B cell (primary cell): ENCODE measurements at regions not wholly inside any gene's neighbourhood (a gene's known extent, or its start where the extent isn't known, plus 50 kb on each side); places are given as distances from the start of the nearest gene placed in this dataset.

ENCODE experiments used
- ATAC-seq: fragments of 200-7000 bp; cut with Tn5 transposase; one replicate; pipeline ENCODE4 v1.10.0; 2021; ENCODE audit warnings: low read depth, mild to moderate bottlenecking, moderate number of reproducible peaks, moderate library complexity
- CTCF ChIA-PET: fragments of 350-600 bp; sonication (Branson Sonifier 250); formaldehyde crosslinking; loops from one replicate; lab custom pipeline; 2021; ENCODE audit warnings: antibody characterized with exemption, inconsistent platforms; lab: Charles Lee
- POLR2A ChIA-PET: fragments of 350-600 bp; sonication (Branson Sonifier 250); formaldehyde crosslinking; loops from one replicate; lab custom pipeline; 2021; ENCODE audit warnings: antibody characterized with exemption; lab: Charles Lee
- DNase-seq: peaks from one replicate; pipeline ENCODE4 v3.0.0; 2013
- H2AFZ ChIP-seq: 2 replicates; pipeline ENCODE4 v1.6.1; 2012; ENCODE audit warnings: mild to moderate bottlenecking, low read depth, low read length; ENCODE audit not compliant: insufficient read depth, poor library complexity, severe bottlenecking
- H3K27ac ChIP-seq, 2 donors: 1 replicate in 1 of 2; 2 replicates in 1 of 2; pipeline ENCODE4 v1.5.1; 2012 to 2013; ENCODE audit warnings: low read length in 2 of 2, mild to moderate bottlenecking in 2 of 2, moderate library complexity in 1 of 2
- H3K27me3 ChIP-seq, 4 experiments: fragments of 200-600 bp in 1 of 4; sonication (generic) in 1 of 4; replicated peaks in 1 of 4; 1 replicate in 2 of 4; 2 replicates in 2 of 4; pipeline versions ENCODE4 v1.6.1 to v1.7.0; 2013 to 2016; ENCODE audit warnings: low read length in 3 of 4, mild to moderate bottlenecking in 2 of 4, mixed read lengths in 1 of 4, moderate library complexity in 1 of 4; ENCODE audit not compliant: insufficient read depth in 4 of 4, control insufficient read depth in 3 of 4; ENCODE audit errors: control extremely low read depth in 1 of 4
- H3K36me3 ChIP-seq, 2 experiments: replicated peaks in 1 of 2; 1 replicate in 1 of 2; 2 replicates in 1 of 2; pipeline versions ENCODE4 v1.6.1 to v1.7.1; 2013; ENCODE audit warnings: low read length in 1 of 2; ENCODE audit not compliant: insufficient read depth in 2 of 2, control insufficient read depth in 1 of 2; ENCODE audit errors: control extremely low read depth in 1 of 2, extremely low read depth in 1 of 2
- H3K4me1 ChIP-seq, 2 donors: fragments of 200-600 bp in 1 of 2; sonication (generic) in 1 of 2; 1 replicate in 1 of 2; 2 replicates in 1 of 2; pipeline versions ENCODE4 v1.5.1 to v1.6.1; 2013 to 2017; ENCODE audit warnings: low read length in 2 of 2; ENCODE audit not compliant: control insufficient read depth in 2 of 2, insufficient read depth in 2 of 2
- H3K4me2 ChIP-seq: replicated peaks from 2 replicates; pipeline ENCODE3; 2012; ENCODE audit warnings: mild to moderate bottlenecking, low read depth, low read length; ENCODE audit not compliant: poor library complexity, severe bottlenecking
- H3K4me3 ChIP-seq, 5 experiments: fragments of 200-600 bp in 1 of 5; sonication (generic) in 1 of 5; 1 replicate in 3 of 5; 2 replicates in 2 of 5; pipeline versions ENCODE4 v1.5.1 to v1.7.0; 2011 to 2016; ENCODE audit warnings: low read length in 4 of 5, mild to moderate bottlenecking in 4 of 5, low read depth in 2 of 5, control low read depth in 1 of 5, moderate library complexity in 1 of 5; ENCODE audit not compliant: insufficient read depth in 1 of 5; ENCODE audit errors: control extremely low read depth in 1 of 5, extremely low read depth in 1 of 5
- H3K79me2 ChIP-seq: fragments of 200-600 bp; sonication (generic); one replicate; pipeline ENCODE4 v1.6.0; 2016; ENCODE audit warnings: low read length; ENCODE audit not compliant: control insufficient read depth, insufficient read depth
- H3K9ac ChIP-seq: fragments of 200-600 bp; sonication (generic); 2 replicates; pipeline ENCODE4 v1.6.1; 2017; ENCODE audit warnings: mild to moderate bottlenecking, low read length, moderate library complexity
- H3K9me3 ChIP-seq, 3 donors: one replicate each; pipeline versions ENCODE4 v1.6.1 to v1.7.1; 2013; ENCODE audit warnings: low read length in 2 of 3; ENCODE audit not compliant: control insufficient read depth in 2 of 3, insufficient read depth in 1 of 3; ENCODE audit errors: control extremely low read depth in 1 of 3
- H4K20me1 ChIP-seq: 2 replicates; pipeline ENCODE4 v1.6.0; 2012; ENCODE audit warnings: mild to moderate bottlenecking, low read length; ENCODE audit not compliant: insufficient read depth, control insufficient read depth, poor library complexity, severe bottlenecking
- H3K27ac Mint-ChIP-seq: one replicate; pipeline ENCODE4 v1.8.0; 2021; ENCODE audit warnings: mixed read lengths
- H3K27me3 Mint-ChIP-seq: one replicate; pipeline ENCODE4 v1.8.0; 2021; ENCODE audit warnings: mixed read lengths
- H3K4me1 Mint-ChIP-seq: one replicate; pipeline ENCODE4 v1.8.0; 2021; ENCODE audit warnings: mixed read lengths
- H3K4me3 Mint-ChIP-seq: one replicate; pipeline ENCODE4 v1.8.0; 2021; ENCODE audit warnings: mixed read lengths
- H3K9me3 Mint-ChIP-seq: one replicate; pipeline ENCODE4 v1.8.0; 2022; ENCODE audit warnings: mixed read lengths; ENCODE audit not compliant: insufficient read depth
- CTCF ChIP-seq: fragments of 200-600 bp; IDR thresholded peaks from one replicate; pipeline ENCODE4 v1.8.0; 2022; ENCODE audit warnings: antibody characterized with exemption, mild to moderate bottlenecking
- EZH2 ChIP-seq: IDR thresholded peaks from 2 replicates; pipeline ENCODE4 v1.6.1; 2012; ENCODE audit warnings: borderline replicate concordance, low read depth, mild to moderate bottlenecking, moderate library complexity, low read length; ENCODE audit not compliant: insufficient read depth, poor library complexity, severe bottlenecking
- WGBS: methylation state at CpG from one replicate; pipeline ENCODE4 v1.1.5; 2013; ENCODE audit warnings: missing lambda C conversion rate; ENCODE audit not compliant: insufficient coverage; 5-methylcytosine and 5-hydroxymethylcytosine counted together
- intact Hi-C: fragments of 100-400 bp; cut with micrococcal nuclease; formaldehyde crosslinking; loops from one replicate; pipeline ENCODE4 v1.10.0; 2022

DNA sequence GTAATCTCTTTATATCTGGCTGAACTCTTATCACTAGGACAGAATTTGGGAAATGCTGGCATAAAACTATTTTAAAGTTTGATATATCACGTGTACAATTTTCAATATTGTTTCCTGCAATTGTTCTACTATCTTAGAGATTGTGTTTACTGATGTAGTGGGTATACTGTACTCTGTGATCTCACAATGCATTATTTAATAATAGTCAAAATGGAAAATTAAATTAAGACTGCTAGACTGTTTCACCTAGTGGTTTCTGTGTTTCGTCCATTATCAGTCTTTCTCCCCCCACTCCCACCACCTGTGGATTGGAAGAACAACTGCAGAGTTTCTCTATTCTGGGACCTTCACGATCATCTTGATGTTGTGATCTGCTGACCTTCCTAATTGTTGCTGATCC, 449.2 kb upstream of the SLC10A2 start:
- Histone ChIP-seq H3K27ac (no peak overlapping the region), H3K9ac (no peak overlapping the region), H3K4me2 (no peak overlapping the region), H3K36me3 (no peaks in the 10 kb centered on the region), H3K27me3 (no peaks in the 10 kb centered on the region), H3K4me1 (no peaks in the 10 kb centered on the region), H3K9me3 (no peaks in the 10 kb centered on the region), H3K4me3 (no peak overlapping the region), H4K20me1 (no peaks in the 10 kb centered on the region), H2AFZ (no peak overlapping the region), H3K79me2 (no peaks in the 10 kb centered on the region)
- H3K4me3 Mint-ChIP-seq, result no peak overlapping the region
- no peak for TF ChIP-seq CTCF
- no peak for TF ChIP-seq EZH2
- WGBS, result 100% methylated on average over 2 of the region's 3 CpGs
- no peaks in the 10 kb centered on the region for H3K9me3 Mint-ChIP-seq
- no peak overlapping the region for H3K27ac Mint-ChIP-seq
- ChIA-PET CTCF (no interaction called here), POLR2A (no interaction called here)
- H3K27me3 Mint-ChIP-seq, result no peaks in the 10 kb centered on the region
- intact Hi-C loops, result no loop called here
- H3K4me1 Mint-ChIP-seq, result no peaks in the 10 kb centered on the region
- DNase-seq (no peak), ATAC-seq (no peak)

GRCh38 chr13:103514619-103515018, 448.4 kb upstream of the SLC10A2 start:
- H3K27me3 Mint-ChIP-seq, result no peaks in the 10 kb centered on the region
- H3K9me3 Mint-ChIP-seq, result no peaks in the 10 kb centered on the region
- Histone ChIP-seq H3K4me3 (no peak overlapping the region), H3K9me3 (no peaks in the 10 kb centered on the region), H3K4me1 (no peaks in the 10 kb centered on the region), H3K27ac (no peak overlapping the region), H3K36me3 (no peaks in the 10 kb centered on the region), H3K4me2 (no peak overlapping the region), H4K20me1 (no peaks in the 10 kb centered on the region), H3K79me2 (no peaks in the 10 kb centered on the region), H3K27me3 (no peaks in the 10 kb centered on the region), H3K9ac (no peak overlapping the region), H2AFZ (no peak overlapping the region)
- intact Hi-C loops, result no loop called here
- TF ChIP-seq EZH2 (no peak), CTCF (no peak)
- ChIA-PET POLR2A (no interaction called here), CTCF (no interaction called here)
- H3K4me3 Mint-ChIP-seq, result no peak overlapping the region
- no CpG with 5 or more reads among the region's 2 CpGs for WGBS
- DNase-seq, result no peak
- ATAC-seq, result no peak
- no peaks in the 10 kb centered on the region for H3K4me1 Mint-ChIP-seq
- H3K27ac Mint-ChIP-seq, result no peak overlapping the region
